HG02759 (cell line): ENCODE measurements at regions not wholly inside any gene's neighbourhood (a gene's known extent, or its start where the extent isn't known, plus 50 kb on each side); places are given as distances from the start of the nearest gene placed in this dataset.
A peak's percentile ranks its signal among the peaks of the same experiment; 100 is the strongest.

Experiments used
- ATAC-seq: cut with Tn5 transposase; IDR thresholded peaks from one replicate; pipeline ENCODE4 v1.9.1; 2021; ENCODE audit warnings: mild to moderate bottlenecking, moderate library complexity; ENCODE audit not compliant: unreplicated experiment

DNA sequence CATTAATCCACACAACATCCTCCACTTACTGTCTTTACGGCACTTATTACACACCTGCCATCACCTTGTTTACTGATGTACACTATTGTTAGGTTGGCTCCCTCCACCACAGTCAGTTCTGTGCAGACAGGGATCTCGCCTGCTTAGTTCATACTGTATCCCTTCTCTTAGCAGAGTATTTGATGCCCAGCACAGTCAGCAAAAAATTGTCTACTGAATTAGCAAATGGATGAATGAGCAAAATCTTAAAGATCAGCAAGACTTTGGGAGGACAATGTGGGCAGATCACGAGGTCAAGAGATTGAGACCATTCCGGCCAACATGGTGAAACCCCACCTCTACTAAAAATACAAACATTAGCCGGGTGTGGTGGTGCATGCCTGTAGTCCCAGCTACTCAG, 109.8 kb upstream of the ATXN1 start:
- no peak for ATAC-seq

DNA sequence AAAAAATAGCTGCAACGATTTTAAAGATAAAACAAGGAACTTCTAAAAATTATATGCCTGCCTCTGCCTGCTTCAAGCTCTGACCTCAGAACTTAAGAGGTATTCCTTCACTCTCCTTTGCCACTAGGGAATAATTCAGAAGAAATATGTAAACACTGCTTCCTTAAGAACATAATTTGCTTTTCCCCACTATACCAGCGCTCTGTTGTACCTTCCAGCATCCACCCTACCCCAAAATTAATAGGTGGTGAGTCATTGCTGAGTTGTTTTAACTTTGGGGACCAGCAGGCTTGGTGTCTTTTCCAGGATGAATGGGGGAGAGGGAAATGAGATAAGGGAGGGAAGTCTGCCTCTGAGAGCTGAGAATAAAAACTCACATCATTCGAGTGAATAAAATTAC, 107.7 kb upstream of the ATXN1 start:
- no peak for ATAC-seq

DNA sequence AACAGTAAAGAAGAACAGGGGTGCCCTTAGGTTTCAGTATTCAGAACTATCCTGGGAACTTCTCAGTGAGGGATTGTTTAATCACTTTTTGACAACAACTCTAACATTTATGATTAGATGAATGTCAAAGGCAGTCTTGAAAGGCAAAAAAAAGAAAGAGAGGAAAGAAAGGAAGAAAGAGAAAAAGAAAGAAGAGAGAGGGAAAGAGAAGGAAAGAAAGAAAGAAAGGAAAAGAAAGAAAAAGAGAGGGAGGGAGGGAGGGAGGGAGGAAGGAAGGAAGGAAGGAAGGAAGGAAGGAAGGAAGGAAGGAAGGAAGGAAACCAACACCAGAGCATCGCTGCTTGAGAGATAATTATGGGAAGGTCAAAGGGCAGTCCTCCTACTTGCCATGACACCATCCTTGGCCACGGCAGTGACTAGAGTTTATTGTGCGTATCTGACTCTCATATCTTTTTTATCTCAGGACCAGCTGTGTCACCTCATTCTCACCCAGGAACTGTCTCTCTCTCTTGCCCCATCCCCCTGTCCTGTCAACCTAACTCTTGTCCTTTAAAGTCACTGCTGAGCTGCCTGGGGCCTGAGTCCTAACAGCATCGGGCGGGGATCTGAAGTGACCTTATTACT, 96.8 kb upstream of the ATXN1 start:
- ATAC-seq: no peak

DNA sequence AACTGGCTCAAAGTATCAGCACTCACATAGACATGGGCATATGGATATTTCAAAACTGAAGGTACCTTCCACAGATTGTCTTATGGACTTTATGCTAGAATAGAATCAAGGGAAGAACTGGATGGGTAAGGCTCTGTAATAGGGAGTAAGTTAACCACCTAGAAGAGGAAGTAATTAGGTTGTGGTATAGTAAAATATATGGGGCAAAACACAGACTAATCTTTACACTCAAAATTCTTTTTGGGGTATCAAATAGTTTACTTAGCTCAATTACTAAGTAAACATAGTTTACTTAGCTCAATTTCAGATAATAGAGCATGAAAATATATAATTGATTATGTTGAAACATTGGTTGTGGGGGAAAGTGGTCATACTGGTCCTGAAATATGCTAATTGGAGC, 94.2 kb upstream of the ATXN1 start:
- ATAC-seq: peak; percentile 49

DNA sequence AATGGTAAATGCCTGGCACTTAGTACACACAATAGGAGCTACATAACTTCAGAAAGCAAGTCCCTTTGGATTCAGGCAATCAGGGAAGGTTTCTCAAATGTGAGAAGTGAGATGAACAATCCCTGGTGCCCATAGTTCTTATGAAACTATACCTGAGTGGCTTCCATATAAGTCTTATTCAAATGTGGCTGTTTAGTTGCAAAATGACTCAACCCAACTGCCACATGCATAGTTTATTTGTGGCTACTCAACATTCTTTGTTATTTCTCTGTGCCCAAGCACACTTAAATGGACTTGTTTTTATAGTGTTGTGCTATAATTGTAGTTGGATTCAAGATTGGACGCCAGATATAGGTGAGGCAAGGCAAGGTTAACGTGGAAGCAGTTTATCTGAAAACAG, 93.7 kb upstream of the ATXN1 start:
- peak; percentile 89 for ATAC-seq

DNA sequence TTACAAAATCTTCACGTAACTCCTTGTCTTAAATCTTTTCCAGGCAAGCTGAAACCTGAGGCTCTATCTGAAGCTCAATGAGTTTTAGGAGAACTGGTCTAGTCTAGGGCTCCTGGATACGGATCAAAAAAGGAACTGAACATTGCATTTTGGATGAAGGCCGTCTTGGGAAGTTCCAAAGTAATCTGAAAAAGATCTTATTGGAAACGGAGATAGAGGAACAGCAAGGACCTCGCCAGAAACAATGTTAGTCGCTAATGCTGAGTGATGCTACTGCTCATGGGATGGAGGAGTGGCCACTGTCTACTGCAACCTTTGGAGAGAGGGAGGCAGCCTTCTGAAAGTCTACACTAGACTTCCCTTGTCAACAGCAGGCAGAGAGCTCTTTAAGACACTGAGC, 91.4 kb upstream of the ATXN1 start:
- no peak for ATAC-seq

DNA sequence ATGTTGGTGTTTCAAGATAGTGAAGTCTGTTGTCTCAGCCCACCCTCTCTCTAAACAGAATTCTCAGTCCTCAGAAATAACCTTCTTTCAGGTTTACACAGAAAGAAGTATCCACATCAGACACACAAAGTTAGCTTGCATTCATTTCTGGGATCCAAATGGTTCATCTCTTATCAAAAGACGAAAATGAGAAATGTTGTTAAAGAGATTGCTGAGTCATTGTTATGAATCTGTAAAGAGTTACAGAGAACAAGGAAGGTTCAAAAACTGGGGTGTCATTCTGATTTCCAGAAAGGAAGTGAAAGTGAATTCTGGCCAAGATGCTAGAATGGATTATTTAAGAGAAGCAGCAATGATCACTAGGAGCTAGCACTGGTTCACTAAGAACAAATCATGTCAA, 90.5 kb upstream of the ATXN1 start:
- no peak for ATAC-seq

DNA sequence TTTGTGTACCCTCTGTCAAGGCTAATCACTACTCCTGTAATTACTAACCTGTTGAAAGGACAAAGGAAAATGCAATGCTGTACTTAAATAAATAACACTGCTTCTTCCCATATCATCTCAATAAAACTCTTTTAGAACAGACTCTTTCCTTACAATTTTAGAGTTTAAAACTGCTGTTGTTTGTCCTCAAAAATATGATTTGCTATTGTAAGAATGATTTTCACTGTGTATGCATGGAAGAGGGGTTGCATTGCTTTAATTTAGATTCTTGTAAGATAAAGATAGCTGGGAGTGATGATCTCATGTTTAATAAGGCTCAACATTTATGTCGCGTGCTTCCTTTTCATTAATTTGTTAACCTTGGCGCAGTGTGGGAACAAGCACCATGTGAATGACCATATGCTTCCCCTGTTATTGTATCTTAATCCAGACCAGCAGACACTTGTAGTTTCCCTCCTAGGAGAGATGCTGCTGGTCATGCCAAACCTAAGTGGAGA, 89.8 kb upstream of the ATXN1 start:
- no peak for ATAC-seq

DNA sequence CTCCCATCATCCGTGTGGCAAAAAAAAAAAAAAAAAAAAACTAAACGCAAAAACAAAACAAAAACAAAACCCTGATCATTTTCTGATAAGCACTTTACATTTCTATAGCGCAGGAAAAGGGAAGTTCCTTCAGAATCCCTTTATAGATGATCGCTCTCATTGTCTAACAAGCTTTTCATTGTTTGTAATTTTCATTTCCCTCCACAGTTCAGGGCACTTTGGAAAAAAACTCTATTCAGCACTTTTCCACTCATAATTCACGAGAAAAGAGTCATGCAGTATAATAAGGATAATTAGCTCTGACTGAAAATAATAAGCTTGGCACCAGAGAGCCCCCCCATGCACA, 89.4 kb upstream of the ATXN1 start:
- ATAC-seq: no peak

DNA sequence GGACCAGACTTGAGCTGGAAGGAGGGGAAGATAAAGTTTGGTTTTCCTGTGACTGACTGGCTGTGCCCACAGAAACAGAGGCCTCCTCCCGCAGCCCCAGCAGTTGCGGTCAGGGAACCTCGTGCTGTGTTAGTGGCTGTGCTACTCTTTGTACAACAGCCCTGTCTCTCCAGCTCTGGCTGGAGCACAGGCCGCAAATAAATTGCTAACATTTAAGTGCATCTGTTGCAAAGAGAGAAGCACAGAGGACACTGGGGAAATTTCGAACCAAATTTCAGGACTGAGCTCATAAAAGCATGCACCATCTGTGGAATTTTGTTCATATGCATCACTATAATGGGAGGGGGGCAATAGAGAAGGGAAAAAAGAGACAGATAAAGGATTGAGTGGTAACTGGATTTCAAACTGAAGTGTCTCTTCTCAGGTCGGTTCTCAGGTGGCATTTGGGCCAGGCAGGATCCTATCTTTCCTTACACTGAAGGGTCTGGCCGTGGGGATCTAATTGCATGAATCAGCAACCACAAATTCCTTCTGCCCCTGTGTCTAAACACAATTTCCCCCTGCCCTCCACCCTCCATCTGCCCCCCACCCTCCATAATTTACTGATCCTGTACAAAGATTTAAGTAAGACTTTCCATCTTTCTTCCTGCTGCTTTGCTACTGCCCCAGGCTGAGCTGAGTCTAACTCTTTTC, 88.9 kb upstream of the ATXN1 start:
- ATAC-seq: no peak

DNA sequence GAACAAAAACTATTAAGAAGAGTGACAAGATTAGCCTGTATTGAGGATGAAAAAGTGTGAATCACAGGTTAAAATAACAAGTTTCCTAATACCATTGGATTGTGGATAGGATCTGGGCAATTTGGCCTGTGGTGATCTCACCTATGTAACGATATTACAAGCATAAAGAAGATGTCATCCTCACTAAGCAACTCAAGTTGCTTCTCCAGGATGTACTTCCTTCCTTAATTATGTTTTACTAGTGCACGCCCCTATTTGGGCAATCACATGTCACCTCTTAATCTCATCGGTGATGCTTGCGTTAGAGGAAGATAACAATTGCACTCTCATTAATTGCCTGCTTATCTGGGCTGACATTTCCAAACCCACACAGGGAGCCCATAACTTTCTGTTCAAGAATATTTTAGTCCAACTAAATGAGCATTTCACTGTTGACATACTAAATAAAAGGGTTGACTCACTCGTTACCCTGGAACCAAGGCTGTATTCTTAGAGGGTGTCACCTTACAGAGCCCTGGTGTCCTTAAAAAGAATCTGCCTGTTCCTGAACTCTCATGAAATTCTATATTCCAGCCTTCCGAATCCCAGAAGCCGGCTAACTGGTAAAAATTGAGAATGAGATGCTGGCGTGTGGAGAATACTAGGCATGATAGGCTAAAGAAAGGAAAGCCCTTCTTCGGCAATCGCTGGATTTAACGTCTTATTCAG, 88.2 kb upstream of the ATXN1 start:
- no peak for ATAC-seq

DNA sequence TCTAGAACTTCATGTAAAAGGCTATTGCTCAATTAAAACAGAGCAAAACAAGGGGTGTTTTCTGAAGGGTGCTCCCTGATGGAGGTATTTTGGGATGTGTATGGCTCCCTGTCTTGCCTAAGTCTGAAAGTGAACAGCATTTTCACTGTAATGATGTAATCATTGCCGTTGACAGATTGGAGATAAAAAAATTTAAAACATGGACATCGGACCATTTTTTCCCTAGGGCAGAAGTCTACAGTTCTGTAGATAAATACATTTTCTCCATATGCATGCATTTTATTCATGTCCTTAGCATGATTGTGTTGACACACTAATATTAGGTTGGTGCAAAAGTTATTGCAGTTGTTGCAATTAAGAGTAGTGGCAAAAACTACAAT, 85.1 kb upstream of the ATXN1 start:
- ATAC-seq: no peak

DNA sequence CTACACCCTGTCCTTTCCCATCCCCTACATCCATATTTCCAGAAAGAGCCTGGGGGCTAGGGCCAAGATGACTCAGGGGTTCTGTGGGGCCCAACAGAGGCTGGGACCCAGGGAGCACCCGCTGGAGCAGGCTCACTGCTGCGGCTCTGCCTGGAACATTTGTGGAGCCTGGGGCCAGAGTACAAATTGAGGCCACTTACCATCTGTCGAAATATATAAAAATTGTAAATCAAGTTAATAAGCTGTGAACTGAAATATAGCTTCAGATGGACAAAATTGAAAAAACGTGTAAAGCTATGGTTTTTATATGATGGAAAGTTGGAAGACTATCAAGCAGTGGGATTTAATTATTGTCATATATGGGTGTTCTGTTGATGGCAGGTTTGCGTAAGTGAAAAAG, 82.9 kb upstream of the ATXN1 start:
- ATAC-seq: no peak

DNA sequence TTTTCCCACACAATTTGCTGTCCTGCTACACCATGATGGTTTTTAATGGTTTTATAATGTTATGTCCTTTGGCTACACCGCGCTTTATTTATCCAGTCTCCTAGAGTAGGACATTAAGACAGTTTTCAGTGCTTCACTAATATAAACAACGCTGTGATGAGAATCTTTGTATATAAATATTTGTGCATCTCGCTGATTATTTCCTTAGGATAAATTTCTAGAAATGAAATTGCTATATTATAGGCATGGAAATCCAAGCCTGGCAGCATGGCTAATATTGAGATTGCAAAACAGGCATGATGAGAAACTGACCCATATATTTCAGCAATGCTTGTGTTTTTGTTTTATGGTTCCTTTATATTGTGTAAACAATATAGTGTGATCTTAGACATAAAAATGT, 81.4 kb upstream of the ATXN1 start:
- no peak for ATAC-seq

DNA sequence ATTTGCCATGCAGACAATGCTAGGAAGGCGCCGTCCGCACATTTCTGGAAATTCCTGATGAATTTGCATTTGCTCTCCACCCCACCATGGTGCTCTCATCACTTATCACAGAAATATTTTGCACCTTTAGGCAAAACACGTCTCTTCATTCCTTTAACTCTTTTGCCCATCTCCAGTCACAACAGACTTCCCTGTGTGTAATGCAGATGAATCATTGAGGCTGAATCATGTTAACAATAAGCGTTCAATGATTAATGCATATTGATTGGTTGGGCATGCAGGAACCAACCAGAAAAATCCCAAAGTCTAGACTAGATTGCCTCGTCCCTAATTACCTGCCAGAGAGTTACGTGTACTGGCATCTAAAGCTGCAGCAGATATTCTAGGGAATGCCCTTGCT, 80.0 kb upstream of the ATXN1 start:
- ATAC-seq: no peak

DNA sequence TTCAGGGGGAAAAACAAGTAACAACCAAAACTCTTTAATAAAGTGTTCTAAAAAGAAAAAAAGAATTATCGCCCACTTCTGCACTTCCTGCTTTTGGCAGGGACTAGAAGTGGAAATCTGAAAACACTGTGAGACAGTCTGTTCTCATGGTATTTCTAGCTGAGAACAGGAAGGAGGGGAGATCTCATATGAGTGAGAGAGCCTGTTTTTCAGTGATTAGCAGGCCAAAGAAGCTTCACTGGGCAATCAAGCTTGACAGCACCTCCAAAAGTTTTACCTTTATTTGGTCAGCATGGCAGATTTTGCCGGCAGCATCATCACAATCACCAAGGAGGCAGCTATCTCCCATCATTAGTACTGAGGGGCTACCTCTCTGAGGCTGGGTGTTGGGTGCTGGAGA, 79.5 kb upstream of the ATXN1 start:
- peak; percentile 31 for ATAC-seq

DNA sequence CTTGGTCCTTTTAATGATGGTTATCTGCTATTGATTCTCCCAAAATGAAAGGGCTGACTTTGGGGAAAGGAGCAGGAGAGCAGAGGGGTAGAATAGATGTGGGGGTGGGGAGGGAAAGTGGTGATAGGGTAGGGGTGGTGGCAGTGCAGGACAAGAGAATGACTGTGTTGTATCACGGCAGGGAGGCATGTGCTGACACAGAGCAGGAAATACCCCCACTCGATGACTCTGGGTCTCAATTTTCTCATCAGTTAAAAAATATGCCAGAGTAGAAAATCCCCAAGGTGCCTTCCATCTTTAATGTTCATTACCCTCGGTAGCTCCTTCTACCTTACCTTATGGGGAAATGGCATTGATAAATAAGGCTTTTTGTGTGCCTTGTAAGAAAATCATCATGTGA, 79.0 kb upstream of the ATXN1 start:
- peak; percentile 34 for ATAC-seq

DNA sequence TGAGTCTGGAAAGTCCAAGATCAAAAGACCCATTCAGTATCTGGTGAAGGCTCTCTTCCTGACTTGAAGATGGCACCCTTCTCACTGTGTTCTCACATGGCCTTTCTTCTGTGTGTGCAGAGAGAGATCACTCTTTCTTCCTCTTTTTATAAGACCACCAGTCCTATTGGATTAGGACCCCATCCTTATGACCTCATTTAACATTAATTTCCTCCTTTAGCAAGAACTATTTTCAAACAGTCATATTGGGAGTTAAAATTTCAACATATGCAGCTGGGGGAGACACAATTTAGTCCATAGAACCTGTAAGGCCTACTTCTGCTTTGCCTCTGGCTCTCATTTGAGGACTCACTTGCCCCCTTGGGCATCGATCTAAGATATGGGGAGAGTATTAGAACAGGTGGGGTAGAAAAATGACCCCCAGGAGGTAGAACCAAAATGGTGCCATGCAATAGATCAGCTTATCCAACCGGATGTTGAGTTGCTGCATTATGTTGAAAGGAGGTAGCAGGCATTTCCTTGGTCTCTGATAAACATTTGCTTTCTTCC, 78.4 kb upstream of the ATXN1 start:
- no peak for ATAC-seq

DNA sequence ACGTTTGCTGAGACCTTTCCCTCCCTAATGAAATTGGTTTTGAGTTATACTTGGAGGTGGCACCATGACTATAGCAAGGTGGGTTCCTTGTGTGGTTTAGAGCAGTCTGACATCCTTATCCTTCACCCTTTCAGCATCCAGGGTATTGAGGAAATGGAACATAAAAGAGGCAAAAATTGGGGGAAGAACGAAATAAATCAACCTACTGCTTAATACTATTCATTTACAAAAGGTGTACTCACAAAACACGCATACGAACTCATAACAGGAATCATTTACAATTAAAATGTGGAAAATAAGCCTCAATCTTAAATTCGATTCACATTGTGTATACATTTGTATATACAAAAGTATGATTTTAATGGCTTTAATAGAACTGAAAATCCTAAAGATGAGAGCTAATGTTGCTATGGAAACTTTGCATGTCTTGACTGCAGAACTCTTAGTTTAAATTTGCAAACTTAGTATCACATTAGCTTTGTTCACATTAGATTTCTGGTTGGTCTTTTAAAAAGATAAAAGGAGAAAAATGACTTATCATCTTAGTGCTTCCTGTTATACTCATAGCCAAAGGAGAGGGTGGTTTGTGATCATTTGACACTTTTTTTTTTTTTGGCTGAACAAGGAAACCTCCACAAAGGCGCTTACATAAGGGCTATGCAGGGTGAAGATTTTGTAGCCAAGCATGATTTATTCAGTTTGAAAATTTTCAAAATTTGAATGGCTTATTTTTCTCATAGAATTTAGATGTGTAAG, 76.1 kb upstream of the ATXN1 start:
- no peak for ATAC-seq

DNA sequence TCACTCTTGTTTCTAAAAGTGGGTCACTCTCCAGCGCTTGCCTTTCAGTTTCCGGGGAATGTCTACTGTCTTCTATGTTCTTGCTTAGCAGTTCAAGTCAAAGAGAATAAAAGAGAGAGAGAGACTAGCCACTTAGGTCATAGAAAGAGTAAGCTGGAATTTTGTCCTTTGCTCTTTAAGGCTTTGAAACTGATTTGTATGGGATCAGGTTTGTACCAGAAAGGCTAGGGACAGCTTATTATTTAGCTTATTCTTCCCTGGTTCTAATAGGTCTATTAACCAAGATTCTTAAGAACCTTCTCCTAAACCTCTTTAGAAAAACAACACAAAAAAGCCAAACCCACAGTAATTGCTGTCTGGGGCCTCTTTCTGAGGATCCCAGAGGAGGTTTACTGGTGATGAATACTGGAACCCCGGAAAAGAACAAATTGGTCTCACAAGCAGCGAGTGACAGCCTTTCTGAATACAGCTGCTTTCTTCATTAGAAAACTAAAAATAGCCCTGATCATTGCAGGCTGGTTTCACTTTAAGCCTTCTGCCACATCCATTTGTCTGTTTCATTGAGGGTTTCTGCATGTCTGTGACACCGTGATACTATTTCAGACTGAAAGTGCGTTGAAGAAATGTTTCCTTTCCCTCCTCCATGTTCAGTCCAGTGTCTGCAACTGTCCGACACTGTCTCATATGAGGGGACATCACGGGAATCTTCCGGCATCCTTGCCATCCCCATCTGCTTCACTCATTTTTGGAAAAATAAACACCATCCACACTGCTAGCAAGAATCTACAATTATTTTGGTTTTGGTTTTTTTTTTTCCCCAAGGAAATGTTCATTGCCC, 75.1 kb upstream of the ATXN1 start:
- peak; percentile 78 for ATAC-seq
